ENCODE measurements at regions not wholly inside any gene's neighbourhood (a gene's known extent, or its start where the extent isn't known, plus 50 kb on each side); places are given as distances from the start of the nearest gene placed in this dataset.

DNA sequence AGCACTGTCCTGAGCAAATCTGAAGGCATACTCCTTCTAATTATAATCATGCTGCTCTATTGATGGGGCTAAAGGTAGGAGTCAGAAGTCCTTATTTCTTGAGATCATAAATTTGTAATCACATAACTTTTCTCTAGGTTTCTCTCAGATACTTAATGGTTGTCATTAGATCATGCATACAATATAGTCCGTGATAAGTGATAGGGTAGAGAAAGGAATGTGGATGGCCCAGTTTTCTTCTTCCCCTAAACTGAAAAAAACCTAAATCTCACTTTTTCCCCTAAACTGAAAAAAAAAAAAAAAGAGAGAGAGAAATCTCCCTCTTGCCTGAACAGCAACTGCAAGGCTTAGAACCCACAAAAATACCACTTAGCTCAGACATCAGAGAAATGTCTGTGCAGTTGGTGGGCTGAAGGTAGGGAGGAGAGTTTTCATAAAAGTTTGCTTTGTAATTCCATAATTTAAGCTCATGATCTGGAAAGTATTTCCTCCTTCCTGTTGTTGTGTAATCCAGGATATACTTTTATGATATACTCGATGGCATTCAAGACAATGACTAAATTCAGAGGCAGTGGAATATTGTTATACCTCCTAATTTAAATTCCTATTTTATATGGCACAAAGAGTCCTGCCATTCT lies 79.3 kb upstream of the ITPRID2 start:
- intact Hi-C loops (cut with DNase I), result no loop called here

DNA sequence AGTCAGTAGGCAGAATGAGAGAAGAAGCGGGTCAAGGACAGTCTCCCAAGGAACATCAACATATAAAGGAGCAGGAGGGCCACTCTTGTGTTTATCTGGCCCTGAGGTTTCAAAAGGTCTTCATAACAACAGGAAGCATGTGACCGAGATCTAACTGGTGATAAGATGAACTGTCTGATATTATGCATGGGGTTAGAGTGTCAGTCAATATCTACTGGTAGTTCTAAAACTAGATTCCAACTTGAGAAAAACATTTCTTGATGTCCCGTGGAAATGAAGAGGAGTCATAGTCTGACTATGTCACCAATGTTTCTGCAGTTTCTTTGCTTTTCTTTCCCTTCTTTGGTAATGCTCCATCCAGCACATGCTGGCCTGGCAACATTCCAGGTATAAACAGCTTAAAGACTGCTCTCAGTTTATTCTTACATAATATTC lies 77.5 kb upstream of the ITPRID2 start:
- ATAC-seq (no peak), DNase-seq (peak in 3 of 4 donors; percentile 34 to 37 (median 37))

More for the DNA sequence above, 79.3 kb upstream of the ITPRID2 start:
- Histone ChIP-seq H3K27ac (peak overlapping the region; percentile 75 to 90 (median 87)), H3K4me3 (no peak overlapping the region), H3K9me3 (no peaks in the 10 kb centered on the region), H3K36me3 (replicated peaks in 1 of 2; ENCODE audit: insufficient read depth in 1 of 2, low read depth in 2 of 2) (no peaks in the 10 kb centered on the region), H3K4me1 (peaks cover 76% of the 10 kb centered on the region), H3K27me3 (no peaks in the 10 kb centered on the region)
- 25 to 26% methylated on average over 2 of the region's 2 CpGs for WGBS, 2 donors
- DNase-seq (no peak), ATAC-seq (no peak)
- TF ChIP-seq, protein P1, sequence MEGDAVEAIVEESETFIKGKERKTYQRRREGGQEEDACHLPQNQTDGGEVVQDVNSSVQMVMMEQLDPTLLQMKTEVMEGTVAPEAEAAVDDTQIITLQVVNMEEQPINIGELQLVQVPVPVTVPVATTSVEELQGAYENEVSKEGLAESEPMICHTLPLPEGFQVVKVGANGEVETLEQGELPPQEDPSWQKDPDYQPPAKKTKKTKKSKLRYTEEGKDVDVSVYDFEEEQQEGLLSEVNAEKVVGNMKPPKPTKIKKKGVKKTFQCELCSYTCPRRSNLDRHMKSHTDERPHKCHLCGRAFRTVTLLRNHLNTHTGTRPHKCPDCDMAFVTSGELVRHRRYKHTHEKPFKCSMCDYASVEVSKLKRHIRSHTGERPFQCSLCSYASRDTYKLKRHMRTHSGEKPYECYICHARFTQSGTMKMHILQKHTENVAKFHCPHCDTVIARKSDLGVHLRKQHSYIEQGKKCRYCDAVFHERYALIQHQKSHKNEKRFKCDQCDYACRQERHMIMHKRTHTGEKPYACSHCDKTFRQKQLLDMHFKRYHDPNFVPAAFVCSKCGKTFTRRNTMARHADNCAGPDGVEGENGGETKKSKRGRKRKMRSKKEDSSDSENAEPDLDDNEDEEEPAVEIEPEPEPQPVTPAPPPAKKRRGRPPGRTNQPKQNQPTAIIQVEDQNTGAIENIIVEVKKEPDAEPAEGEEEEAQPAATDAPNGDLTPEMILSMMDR (IDR thresholded peaks at IDR 0.05), result no peak
- TF ChIP-seq POLR2A (IDR thresholded peaks at IDR 0.05), result no peak

DNA sequence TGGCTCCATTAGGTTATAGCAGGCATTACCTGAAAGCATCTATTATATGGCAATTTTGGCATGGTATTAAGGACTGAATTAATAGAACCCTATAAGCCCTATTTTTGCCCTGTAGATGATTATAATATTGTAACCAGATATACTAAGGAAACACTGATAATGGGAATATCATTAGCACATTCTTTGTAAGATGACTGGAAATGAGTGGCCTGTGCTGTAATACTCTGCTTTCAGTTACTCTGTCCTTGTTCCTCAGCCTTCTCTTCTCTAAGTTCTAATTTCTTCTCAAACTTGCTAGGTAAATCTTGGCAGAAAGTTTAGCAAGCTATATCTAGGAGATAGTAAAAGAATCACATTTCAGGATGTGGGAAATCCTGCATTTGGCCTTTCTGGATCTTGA lies 74.0 kb upstream of the ITPRID2 start:
- Histone ChIP-seq H3K27me3 (no peaks in the 10 kb centered on the region), H3K36me3 (replicated peaks in 1 of 2; ENCODE audit: insufficient read depth in 1 of 2, low read depth in 2 of 2) (no peaks in the 10 kb centered on the region), H3K27ac (peak overlapping the region; percentile 29 to 78 (median 40)), H3K9me3 (no peaks in the 10 kb centered on the region), H3K4me1 (peaks cover 97% of the 10 kb centered on the region), H3K4me3 (no peak overlapping the region)
- ATAC-seq (no peak), DNase-seq (no peak)
- TF ChIP-seq, protein P1 (IDR thresholded peaks at IDR 0.05), result no peak
- no peak for TF ChIP-seq POLR2A (IDR thresholded peaks at IDR 0.05)
- intact Hi-C loops (cut with DNase I), result no loop called here

More for the DNA sequence above, 77.5 kb upstream of the ITPRID2 start:
- Histone ChIP-seq H3K36me3 (replicated peaks in 1 of 2; ENCODE audit: insufficient read depth in 1 of 2, low read depth in 2 of 2) (no peaks in the 10 kb centered on the region), H3K27ac (peak overlapping the region in 3 of 4 donors; percentile 2 to 90 (median 48)), H3K27me3 (no peaks in the 10 kb centered on the region), H3K9me3 (no peaks in the 10 kb centered on the region), H3K4me1 (peaks cover 88% of the 10 kb centered on the region), H3K4me3 (no peak overlapping the region)
- intact Hi-C loops (cut with DNase I), result no loop called here
- 73 to 77% methylated on average over 3 of the region's 3 CpGs for WGBS, 2 donors
- TF ChIP-seq, protein P1 (IDR thresholded peaks at IDR 0.05), result no peak
- no peak for TF ChIP-seq POLR2A (IDR thresholded peaks at IDR 0.05)

DNA sequence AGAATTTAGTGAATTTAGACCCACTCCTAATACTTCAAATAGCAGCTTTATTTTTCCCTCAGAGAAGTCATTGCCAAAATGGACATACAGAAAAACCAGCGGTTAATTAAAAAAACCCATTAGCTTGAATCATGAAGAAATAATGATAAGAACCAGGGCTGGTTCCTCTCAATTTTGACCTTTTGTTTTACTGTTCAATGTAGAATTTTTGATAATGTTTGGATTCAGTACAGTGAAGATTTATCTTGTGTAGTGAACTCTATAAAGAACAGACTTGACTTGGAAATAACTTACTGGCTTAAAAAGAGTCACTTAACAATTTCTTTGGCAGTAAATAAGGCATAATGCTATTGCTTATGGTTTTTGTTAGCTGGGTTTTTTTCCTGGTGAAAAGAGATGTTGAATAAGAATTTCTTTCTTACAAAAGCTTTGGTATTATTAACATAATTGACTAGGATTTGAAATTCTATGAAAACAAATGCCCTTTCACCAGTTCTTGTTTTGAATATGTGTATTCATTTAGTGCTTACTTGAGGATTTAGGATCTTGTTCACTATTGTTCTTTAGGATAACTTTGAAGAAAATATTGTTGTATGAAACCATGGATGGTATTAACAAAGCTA lies 73.4 kb upstream of the ITPRID2 start:
- ATAC-seq (no peak), DNase-seq (no peak)
- Histone ChIP-seq H3K4me1 (peaks cover 97% of the 10 kb centered on the region), H3K9me3 (no peaks in the 10 kb centered on the region), H3K36me3 (replicated peaks in 1 of 2; ENCODE audit: insufficient read depth in 1 of 2, low read depth in 2 of 2) (no peaks in the 10 kb centered on the region), H3K27me3 (no peaks in the 10 kb centered on the region), H3K27ac (peak overlapping the region; percentile 30 to 78 (median 62)), H3K4me3 (no peak overlapping the region)
- TF ChIP-seq POLR2A (IDR thresholded peaks at IDR 0.05), result no peak
- TF ChIP-seq, protein P1 (IDR thresholded peaks at IDR 0.05), result no peak
- WGBS, 2 donors, result 30 to 46% methylated on average over 1 of the region's 1 CpG
- intact Hi-C loops (cut with DNase I), result no loop called here
